Right atrium auricular region (tissue), 2 donors: ENCODE measurements at regions not wholly inside any gene's neighbourhood (a gene's known extent, or its start where the extent isn't known, plus 50 kb on each side); places are given as distances from the start of the nearest gene placed in this dataset.

ENCODE experiments used
- DNase-seq: peaks from one replicate; pipeline ENCODE4 v3.0.0-alpha.2; 2019; ENCODE audit warnings: low spot score
- H3K27ac ChIP-seq, 2 donors: fragments of 200-600 bp; sonication (generic); 1 replicate in 1 of 2; 2 replicates in 1 of 2; pipeline ENCODE4 v1.5.1; 2016 to 2019
- H3K27me3 ChIP-seq, 2 donors: fragments of 200-600 bp; sonication (generic); one replicate each; pipeline versions ENCODE4 v1.5.1 to v1.6.0; 2017 to 2019
- H3K36me3 ChIP-seq: fragments of 200-600 bp; sonication (generic); one replicate; pipeline ENCODE4 v1.5.1; 2016
- H3K4me1 ChIP-seq, 2 donors: fragments of 200-600 bp; sonication (generic); one replicate each; pipeline versions ENCODE4 v1.5.1 to v1.6.0; 2017 to 2019
- H3K4me3 ChIP-seq, 2 donors: fragments of 200-600 bp; sonication (generic); 1 replicate in 1 of 2; 2 replicates in 1 of 2; pipeline ENCODE4 v1.5.1; 2017 to 2019; ENCODE audit warnings: mild to moderate bottlenecking in 1 of 2, moderate library complexity in 1 of 2
- H3K9me3 ChIP-seq, 2 donors: fragments of 200-600 bp; sonication (generic); one replicate each; pipeline ENCODE4 v1.5.1; 2019
- CTCF ChIP-seq, 2 donors: fragments of 200-600 bp; sonication (generic); IDR thresholded peaks; one replicate each; pipeline ENCODE4 v1.5.1; 2019; ENCODE audit warnings: antibody characterized with exemption in 2 of 2

- Histone ChIP-seq H3K36me3 (no peaks in the 10 kb centered on the region), H3K4me3 (peak overlapping the region; percentile 40 to 56), H3K9me3 (no peaks in the 10 kb centered on the region), H3K27ac (peak overlapping the region; percentile 87 to 94), H3K4me1 (peaks cover 0 to 72% of the 10 kb centered on the region in 2 donors), H3K27me3 (no peaks in the 10 kb centered on the region)
- no peak for DNase-seq
- TF ChIP-seq CTCF (IDR thresholded peaks at IDR 0.05): no peak
Observed at GRCh38 chr5:81852291-81853029, 101.6 kb upstream of the SSBP2 start.

- Histone ChIP-seq H3K4me1 (peaks cover 0 to 65% of the 10 kb centered on the region in 2 donors), H3K4me3 (peak overlapping the region; percentile 40 to 56), H3K27me3 (no peaks in the 10 kb centered on the region), H3K9me3 (no peaks in the 10 kb centered on the region), H3K36me3 (no peaks in the 10 kb centered on the region), H3K27ac (peak overlapping the region; percentile 87 to 94)
- peak; percentile 96 for DNase-seq
- peak in 1 of 2 donors; percentile 11 for TF ChIP-seq CTCF (IDR thresholded peaks at IDR 0.05)
Observed at GRCh38 chr5:81851481-81852178, 100.7 kb upstream of the SSBP2 start.

- peak; percentile 64 for DNase-seq
- no peak for TF ChIP-seq CTCF (IDR thresholded peaks at IDR 0.05)
Observed at GRCh38 chr5:81850501-81851357, 99.8 kb upstream of the SSBP2 start.

GRCh38 chr5:81849770-81850367, 99.0 kb upstream of the SSBP2 start:
- Histone ChIP-seq H3K4me1 (peaks cover 0 to 54% of the 10 kb centered on the region in 2 donors), H3K4me3 (no peak overlapping the region), H3K9me3 (no peaks in the 10 kb centered on the region), H3K36me3 (no peaks in the 10 kb centered on the region), H3K27ac (peak overlapping the region in 1 of 2 donors; percentile 94), H3K27me3 (no peaks in the 10 kb centered on the region)
- TF ChIP-seq CTCF (IDR thresholded peaks at IDR 0.05): no peak
- DNase-seq: no peak

More at GRCh38 chr5:81850501-81851357, 99.8 kb upstream of the SSBP2 start:
- H3K4me3 ChIP-seq: peak overlapping the region in 1 of 2 donors; percentile 56
- H3K36me3 ChIP-seq: no peaks in the 10 kb centered on the region
- H3K4me1 ChIP-seq: peaks cover 0 to 62% of the 10 kb centered on the region in 2 donors
- H3K27ac ChIP-seq: peak overlapping the region; percentile 87 to 94
- no peaks in the 10 kb centered on the region for H3K27me3 ChIP-seq
- no peaks in the 10 kb centered on the region for H3K9me3 ChIP-seq

GRCh38 chr5:81848362-81848880, 97.5 kb upstream of the SSBP2 start:
- peak overlapping the region in 1 of 2 donors; percentile 94 for H3K27ac ChIP-seq
- H3K4me3 ChIP-seq: no peak overlapping the region
- H3K27me3 ChIP-seq: no peaks in the 10 kb centered on the region
- peaks cover 0 to 42% of the 10 kb centered on the region in 2 donors for H3K4me1 ChIP-seq
- TF ChIP-seq CTCF (IDR thresholded peaks at IDR 0.05): no peak
- DNase-seq: no peak
- no peaks in the 10 kb centered on the region for H3K9me3 ChIP-seq
- H3K36me3 ChIP-seq: no peaks in the 10 kb centered on the region
